ENCODE measurements at regions not wholly inside any gene's neighbourhood (a gene's known extent, or its start where the extent isn't known, plus 50 kb on each side); places are given as distances from the start of the nearest gene placed in this dataset.

GRCh38 chr17:33949100-33949499, 306.0 kb upstream of the CCL2 start:
- no peak for TF ChIP-seq POLR2AphosphoS5 (IDR thresholded peaks at IDR 0.05; ENCODE audit: low read depth, low read length)
- TF ChIP-seq, protein P1, sequence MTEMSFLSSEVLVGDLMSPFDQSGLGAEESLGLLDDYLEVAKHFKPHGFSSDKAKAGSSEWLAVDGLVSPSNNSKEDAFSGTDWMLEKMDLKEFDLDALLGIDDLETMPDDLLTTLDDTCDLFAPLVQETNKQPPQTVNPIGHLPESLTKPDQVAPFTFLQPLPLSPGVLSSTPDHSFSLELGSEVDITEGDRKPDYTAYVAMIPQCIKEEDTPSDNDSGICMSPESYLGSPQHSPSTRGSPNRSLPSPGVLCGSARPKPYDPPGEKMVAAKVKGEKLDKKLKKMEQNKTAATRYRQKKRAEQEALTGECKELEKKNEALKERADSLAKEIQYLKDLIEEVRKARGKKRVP (CRISPR knock-in tag; IDR thresholded peaks at IDR 0.05), result no peak
- TF ChIP-seq RAD21 (CRISPR knock-in tag; IDR thresholded peaks at IDR 0.05), result no peak
- TF ChIP-seq, protein P2, sequence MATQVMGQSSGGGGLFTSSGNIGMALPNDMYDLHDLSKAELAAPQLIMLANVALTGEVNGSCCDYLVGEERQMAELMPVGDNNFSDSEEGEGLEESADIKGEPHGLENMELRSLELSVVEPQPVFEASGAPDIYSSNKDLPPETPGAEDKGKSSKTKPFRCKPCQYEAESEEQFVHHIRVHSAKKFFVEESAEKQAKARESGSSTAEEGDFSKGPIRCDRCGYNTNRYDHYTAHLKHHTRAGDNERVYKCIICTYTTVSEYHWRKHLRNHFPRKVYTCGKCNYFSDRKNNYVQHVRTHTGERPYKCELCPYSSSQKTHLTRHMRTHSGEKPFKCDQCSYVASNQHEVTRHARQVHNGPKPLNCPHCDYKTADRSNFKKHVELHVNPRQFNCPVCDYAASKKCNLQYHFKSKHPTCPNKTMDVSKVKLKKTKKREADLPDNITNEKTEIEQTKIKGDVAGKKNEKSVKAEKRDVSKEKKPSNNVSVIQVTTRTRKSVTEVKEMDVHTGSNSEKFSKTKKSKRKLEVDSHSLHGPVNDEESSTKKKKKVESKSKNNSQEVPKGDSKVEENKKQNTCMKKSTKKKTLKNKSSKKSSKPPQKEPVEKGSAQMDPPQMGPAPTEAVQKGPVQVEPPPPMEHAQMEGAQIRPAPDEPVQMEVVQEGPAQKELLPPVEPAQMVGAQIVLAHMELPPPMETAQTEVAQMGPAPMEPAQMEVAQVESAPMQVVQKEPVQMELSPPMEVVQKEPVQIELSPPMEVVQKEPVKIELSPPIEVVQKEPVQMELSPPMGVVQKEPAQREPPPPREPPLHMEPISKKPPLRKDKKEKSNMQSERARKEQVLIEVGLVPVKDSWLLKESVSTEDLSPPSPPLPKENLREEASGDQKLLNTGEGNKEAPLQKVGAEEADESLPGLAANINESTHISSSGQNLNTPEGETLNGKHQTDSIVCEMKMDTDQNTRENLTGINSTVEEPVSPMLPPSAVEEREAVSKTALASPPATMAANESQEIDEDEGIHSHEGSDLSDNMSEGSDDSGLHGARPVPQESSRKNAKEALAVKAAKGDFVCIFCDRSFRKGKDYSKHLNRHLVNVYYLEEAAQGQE (IDR thresholded peaks at IDR 0.05; ENCODE audit: borderline replicate concordance in 1 of 2, low read depth in 1 of 2, low read length in 2 of 2), result no peak
- TF ChIP-seq RERE (CRISPR knock-in tag; IDR thresholded peaks at IDR 0.05; ENCODE audit: low read depth), result no peak
- TF ChIP-seq CREB1 (IDR thresholded peaks at IDR 0.05), result no peak
- TF ChIP-seq CREB1 (CRISPR knock-in tag; IDR thresholded peaks at IDR 0.05), result no peak
- TF ChIP-seq, protein P3, sequence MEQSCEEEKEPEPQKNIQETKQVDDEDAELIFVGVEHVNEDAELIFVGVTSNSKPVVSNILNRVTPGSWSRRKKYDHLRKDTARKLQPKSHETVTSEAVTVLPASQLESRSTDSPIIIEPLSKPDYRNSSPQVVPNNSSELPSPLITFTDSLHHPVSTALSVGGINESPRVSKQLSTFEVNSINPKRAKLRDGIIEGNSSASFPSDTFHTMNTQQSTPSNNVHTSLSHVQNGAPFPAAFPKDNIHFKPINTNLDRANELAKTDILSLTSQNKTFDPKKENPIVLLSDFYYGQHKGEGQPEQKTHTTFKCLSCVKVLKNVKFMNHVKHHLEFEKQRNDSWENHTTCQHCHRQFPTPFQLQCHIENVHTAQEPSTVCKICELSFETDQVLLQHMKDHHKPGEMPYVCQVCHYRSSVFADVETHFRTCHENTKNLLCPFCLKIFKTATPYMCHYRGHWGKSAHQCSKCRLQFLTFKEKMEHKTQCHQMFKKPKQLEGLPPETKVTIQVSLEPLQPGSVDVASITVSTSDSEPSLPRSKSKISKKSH (CRISPR knock-in tag; IDR thresholded peaks at IDR 0.05; ENCODE audit: borderline replicate concordance), result no peak
- TF ChIP-seq POLR2A (IDR thresholded peaks at IDR 0.05; ENCODE audit: insufficient read depth in 1 of 2, low read depth in 2 of 2, low read length in 2 of 2), result no peak
- TF ChIP-seq FOSL1 (CRISPR knock-in tag; IDR thresholded peaks at IDR 0.05; ENCODE audit: borderline replicate concordance), result no peak

Data from HepG2 (cell line).